HTR-8/SVneo (cell line): ENCODE measurements at regions not wholly inside any gene's neighbourhood (a gene's known extent, or its start where the extent isn't known, plus 50 kb on each side); places are given as distances from the start of the nearest gene placed in this dataset.

Experiments
- DNase-seq: peaks from one replicate; pipeline ENCODE4 v3.0.0; 2011; ENCODE audit warnings: low spot score, mixed read lengths; ENCODE audit not compliant: insufficient read length
- FAIRE-seq: peaks from 2 replicates; lab custom pipeline; 2011; peaks lifted over from hg19 to GRCh38; lab: Jason Lieb, UNC

DNA sequence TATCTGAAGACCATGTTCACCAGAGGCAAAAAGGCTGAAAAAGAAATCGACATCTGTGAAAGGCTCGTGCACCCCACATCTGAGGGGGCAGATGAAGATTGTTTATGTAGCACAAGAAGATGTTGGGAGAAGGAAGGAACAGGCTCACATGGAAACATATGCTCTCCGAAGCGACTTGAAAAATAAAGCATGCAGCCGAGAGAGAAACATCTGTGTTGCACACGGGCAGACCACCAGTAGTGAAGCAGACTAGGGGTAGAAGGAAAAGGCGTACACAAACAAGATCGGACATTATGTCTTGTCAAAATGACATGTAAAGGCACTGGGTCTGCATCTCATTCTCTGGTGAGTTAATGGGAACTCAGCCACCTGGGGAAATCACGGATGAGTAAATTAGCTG is 356.5 kb downstream of the ZIC4 start:
- DNase-seq (no peak), FAIRE-seq (no peak)

DNA sequence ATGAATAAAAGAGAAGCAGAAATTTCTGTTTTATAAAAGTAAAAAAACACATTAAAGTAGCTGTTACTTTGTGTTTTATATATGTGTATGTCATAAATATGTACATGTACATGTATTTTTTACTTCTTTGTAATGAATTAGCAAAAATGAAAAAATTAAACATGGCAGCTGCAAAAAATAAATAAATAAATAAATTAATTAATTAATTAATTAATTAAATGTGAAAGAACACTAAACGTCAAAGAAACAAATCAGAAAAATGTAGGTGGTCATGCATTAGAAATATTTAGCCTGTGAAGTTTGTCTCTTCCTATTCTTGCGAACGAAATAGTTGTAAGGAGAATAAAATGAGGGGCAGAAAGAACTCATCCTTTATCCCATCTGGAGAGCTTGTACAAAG is 357.0 kb downstream of the ZIC4 start:
- no peak for DNase-seq
- no peak for FAIRE-seq

DNA sequence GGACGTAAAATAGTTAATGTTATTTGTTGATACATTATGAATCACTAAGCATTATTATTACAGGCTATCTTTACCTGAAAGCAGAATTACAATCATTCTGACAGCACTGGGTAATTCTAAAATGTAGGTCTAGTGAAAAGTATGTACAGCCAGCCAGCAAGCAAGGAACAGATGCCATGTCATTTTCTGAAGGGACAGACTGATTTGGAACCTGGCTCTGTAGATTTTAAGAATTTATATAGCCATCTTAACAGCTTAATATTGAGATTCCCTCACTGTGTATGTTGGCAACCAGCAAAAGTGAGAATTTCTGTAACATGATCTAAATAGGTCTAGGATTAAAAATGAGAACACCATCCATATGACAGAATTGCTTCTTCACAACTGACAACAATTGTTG is 359.4 kb downstream of the ZIC4 start:
- no peak for DNase-seq
- no peak for FAIRE-seq

DNA sequence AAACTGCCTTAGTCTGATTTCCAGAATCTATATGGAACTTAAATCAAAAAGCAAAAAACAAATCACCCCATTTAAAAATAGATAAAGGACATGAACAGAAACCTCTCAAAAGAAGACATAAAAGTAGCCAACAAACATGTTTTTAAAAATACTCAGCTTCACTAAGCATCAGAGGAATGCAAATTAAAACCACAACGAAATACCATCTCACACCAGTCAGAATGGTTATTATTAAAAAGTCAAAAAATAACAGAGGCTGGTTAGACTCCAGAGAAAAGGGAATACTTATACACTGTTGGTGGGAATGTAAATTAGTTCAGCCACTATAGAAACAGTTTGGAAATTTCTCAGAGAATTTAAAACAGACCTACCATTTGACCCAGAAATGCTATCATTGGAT is 367.9 kb downstream of the ZIC4 start:
- no peak for FAIRE-seq

DNA sequence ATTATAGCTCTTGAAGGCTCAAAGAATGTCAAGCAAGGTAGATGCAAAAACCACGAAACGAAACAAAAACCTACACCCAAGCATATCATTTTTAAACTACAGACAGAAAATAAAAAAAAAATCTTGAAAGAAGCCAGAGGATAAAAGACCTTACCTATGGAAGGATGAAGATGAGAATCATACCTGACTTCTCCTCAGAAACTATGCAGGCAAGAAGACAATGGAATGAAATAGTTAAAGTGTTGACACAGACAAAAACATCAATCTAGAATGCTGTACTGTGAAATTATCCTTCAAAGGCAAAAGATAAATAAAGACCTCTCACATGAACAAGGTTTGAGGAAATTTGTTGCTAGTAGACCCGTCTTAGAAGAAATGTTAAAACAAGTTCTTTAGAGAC is 372.0 kb downstream of the ZIC4 start:
- no peak for DNase-seq
- FAIRE-seq: no peak

More for the DNA sequence above, 367.9 kb downstream of the ZIC4 start:
- DNase-seq: no peak

DNA sequence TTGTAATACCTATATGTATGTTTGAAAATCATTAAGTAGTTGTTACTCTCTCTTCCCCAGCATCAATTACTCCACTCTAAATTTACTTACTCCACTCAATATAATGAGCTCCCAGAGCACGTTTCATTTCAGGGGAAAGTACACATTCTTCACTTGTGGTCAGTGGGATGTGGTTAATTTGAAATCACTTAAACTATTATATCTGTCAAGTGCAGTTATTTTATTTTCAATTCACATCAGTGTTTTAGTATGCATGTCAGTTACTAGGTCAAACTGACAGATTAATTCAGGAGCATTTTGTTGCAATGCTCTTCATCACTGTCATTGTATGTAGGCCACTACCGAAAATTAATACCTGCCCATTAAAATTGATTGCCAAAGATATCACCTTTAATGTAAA is 376.1 kb downstream of the ZIC4 start:
- DNase-seq (no peak), FAIRE-seq (no peak)

DNA sequence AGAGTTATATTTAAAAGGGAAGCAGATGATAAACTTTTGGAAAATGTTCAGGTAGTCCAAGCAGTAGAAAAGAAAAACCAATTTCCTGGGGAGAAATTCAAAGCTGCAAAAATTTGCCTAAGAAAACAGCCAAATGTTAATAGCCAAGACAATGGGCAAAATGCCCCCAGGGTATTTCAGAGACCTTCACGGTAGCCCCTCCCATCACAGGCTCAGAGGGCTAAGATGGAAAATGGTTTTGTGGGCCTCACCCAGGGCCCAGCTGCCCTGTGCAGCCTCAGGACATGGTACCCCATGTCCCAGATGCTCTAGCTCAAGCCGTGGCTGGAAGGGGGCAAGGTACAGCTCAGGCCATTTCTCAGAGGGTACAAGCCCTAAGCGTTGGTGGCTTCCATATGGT is 391.0 kb downstream of the ZIC4 start:
- FAIRE-seq (no peak), DNase-seq (no peak)

DNA sequence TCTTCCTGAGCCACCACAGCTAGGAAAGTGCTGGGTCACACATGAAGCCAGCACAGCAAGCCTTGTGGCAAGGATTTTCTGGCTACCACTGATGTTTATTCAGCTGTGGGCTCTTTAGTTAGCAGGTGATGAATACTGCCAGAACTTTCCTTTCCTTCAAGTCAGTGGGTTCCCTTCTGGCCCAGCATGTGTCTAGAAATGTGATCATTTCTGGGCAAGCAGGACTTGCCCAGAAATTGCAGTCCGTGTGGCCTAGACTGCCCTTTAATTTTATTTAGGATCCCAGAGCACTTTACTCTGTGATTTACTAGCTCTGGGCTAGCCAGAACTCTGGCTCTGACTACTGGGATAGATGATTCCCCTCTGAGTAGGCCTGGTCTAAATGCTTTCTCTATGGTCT is 397.5 kb downstream of the ZIC4 start:
- no peak for FAIRE-seq
- no peak for DNase-seq

DNA sequence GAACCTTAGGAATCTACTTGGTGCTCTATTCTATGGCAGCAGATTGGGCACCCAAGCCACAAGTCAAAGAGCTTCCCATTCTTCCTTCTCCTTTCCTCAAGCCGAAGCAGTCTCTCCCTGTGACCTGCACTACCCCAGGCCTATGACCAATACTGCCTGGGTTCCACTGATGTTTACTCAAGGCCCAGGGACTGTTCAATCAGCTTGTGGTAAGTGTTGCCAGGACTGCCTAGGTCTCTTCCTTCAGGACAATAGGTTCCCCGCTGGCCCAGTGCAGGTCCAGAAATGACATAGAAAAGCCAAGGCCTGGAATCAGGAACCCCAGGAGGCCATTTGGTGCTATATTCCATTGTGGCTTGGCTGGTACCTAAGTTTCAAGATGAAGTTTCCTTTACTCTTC is 397.9 kb downstream of the ZIC4 start:
- DNase-seq (no peak), FAIRE-seq (no peak)

DNA sequence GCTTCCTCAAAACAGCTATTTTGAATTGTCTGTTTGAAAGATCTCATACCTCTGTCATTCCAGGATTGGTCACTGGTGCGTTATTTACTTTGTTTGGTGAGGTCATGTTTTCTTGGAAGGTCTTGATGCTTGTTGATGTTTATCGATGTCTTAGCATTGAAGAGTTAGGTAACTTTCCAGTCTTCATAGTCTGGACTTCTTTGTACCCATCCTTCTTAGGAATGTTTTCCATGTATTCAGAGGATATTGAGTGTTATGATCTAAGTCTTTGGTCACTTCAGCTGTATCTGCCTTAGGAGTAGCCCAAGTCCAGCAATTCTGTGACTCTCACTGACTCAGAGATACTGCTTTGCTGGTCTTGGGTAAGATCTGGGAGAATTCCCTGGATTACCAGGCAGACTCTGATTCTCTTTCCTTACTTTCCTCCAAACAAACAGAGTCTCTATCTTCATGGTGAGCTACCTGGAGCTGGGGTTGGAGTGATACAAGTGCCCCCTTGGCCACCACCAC is 398.6 kb downstream of the ZIC4 start:
- FAIRE-seq (no peak), DNase-seq (no peak)

DNA sequence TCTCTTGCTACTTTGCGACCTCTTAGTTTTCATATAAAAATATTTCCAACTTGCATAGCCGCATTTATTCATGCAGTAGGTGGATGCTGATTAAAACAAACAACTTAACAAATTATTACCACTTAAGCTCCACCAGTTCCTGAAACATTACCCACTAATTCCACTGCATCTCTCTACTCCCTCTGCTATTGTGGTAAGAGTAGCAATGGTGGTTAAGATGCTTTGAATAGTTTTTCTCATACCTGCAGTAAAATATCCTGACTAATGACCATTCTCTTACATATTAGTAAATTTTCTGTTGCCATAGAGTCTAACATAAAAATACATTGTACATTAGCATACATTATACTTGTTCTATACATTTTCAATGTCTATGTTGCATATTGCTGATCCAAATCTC is 397.6 kb upstream of the PLSCR5 start:
- FAIRE-seq: no peak
- no peak for DNase-seq

DNA sequence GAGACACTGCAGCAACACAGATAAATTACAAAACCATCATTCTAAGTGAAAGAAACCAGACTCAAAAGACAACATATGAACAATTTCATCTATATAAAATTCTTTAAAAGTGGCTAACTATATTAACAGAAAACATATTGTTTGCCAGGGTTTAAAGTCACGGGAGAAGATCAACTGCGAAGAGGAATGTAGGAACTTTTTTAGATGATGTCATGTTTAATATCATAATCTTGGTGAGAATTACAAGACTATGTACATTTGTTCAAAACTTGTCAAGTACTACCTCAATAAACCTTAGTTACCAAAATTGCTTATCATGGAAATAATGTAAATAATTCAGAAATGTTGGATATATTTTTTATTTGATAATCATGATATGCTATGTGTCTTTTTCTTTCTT is 395.1 kb upstream of the PLSCR5 start:
- FAIRE-seq (no peak), DNase-seq (no peak)

DNA sequence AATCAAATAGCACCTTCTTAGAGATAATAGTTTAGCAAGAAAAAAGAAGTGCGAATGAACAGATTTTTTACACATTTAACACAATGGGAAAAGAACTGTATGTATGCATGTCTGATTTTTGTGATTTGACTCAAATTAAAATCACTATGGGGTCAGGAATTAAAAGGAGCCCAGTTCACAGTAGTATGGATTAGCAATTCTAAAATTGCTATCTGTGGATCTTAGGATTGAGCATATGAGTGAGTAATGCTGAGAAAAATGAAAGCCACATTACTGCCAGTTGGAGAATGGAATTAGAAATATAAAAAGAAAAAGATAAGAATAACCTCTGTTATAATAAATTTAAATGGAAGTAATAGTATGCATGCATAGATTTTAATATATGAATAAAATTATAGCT is 386.8 kb upstream of the PLSCR5 start:
- no peak for FAIRE-seq
- DNase-seq: no peak

DNA sequence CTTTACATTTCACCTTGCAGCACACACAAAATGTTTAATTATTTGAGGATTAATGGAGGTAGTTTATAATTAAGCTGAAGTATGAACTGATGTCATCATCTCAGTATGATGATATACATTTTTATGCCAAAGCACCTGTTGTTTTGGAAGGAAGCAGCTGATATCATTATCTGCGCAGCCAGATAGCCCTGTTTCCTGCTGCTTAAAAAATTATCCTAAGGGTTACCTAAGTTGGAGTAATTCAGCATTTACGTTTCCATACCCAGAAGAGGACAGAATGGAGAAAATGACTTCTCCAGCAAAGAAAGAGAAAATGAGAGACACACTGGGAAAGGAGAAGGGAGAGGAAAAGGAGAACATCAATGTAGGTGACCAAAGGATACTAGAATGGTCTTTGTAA is 370.3 kb upstream of the PLSCR5 start:
- DNase-seq (no peak), FAIRE-seq (no peak)

DNA sequence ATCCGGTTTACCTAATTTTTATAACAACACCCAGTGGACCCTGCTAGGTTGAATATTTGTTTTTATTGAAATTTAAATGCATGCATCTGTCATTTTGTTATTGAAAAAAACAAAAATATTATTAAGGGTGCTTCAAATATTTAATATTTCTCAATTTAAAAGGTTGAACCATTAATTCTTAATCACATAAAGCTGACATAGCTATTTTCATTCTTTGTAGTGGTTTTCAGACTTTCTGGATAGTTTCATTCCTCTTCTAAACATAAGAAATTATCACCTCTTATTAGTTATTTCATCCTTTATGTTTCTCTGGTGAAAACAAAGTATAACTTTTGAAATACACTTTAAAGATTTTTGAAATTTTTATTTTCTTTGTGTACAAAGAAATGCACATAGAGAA is 369.9 kb upstream of the PLSCR5 start:
- FAIRE-seq (no peak), DNase-seq (no peak)

DNA sequence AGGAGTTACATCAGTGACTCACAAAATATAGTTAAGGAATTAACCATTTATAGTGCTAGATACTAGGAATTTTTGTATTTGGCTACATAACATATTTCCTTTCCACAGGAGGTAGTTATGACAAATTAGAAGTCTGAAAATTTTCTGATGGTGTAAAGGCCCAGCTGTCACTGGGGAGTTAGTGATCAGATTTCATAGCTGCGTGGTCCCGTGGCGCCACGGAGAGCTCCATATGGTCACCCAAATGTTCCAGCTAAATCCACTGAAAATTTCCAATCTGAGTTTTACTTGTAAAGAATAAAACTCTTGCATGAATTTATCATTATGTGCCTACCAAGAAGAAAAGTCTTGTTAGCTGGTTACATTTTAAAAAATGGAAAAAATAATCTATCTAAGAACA is 368.9 kb upstream of the PLSCR5 start:
- FAIRE-seq (no peak), DNase-seq (no peak)

DNA sequence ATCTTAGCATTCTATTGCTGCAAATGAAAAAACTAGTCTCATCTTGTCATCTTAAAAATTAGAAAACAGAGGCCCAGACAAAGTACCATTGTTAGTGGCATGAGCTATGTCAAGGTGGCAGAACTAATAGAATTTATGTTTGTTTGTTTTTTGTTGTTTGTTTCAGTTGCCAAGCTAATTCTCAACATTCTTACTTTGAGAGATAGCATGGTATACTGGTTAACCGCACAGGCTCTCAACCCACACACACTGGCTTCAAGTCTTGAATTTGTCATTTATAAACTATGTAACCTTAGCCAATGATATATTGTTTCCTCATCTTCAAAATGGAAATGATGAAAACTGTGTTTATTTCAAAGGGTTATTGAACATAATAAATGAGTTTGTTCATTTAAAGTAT is 367.6 kb upstream of the PLSCR5 start:
- DNase-seq: no peak

DNA sequence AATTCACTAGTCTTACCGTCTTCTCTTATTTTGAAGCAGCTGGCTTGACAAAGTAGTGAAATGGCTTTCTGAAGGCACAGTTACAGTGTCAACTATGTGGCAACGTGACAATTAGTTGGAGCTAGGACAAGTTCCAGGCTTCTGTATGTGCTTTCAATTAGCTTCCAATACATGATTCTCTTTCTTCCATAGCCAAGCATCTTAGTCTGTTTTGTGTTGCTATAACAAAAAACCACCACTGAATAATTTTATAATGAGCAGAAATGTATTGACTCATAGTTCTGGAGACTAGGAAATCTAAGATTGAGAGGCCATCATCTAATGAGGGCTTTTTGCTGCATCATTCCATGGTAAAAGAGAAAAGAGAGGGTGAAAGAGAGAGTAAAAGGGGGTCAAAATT is 365.1 kb upstream of the PLSCR5 start:
- FAIRE-seq (no peak), DNase-seq (no peak)

More for the DNA sequence above, 367.6 kb upstream of the PLSCR5 start:
- no peak for FAIRE-seq

DNA sequence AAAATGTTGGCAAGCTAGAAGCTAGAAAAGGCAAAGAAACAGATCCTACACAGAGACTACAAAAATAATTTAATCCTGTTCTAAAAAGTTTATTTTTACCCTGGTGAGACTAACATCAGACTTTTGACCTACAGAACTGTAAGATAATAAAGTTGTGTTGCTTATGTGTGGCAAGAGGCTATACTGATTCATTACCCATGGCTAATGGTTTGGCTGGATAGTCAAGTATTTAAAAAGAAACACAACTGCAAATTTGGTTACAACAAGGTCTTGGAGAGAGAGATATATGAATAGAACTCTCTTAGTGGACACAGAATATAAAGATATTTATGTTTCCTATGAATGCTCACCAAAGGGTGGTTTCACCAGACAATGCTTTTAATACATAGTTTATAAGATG is 364.2 kb upstream of the PLSCR5 start:
- no peak for DNase-seq
- FAIRE-seq: no peak

DNA sequence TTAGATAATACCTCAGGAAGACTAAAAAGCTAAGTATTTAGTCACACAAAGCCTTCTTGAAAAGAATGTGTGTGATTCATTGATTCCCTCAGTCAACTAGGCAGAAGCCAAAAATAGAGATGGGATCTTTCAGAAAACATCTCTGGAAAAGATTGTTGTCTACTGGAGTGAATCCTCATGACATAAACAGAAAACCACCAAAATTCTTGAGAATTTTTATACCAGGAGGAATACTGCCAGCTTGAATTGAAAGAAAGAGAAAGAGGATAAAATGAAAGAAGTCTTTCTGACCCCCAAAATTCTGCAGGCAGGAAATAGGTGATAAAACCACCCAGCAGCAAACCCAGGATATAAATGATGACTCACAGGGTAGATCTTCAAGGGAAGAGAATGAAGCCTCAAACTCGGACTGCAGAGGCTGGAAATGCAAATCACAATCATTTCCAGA is 363.1 kb upstream of the PLSCR5 start:
- FAIRE-seq: no peak
- DNase-seq: peak; percentile 25

DNA sequence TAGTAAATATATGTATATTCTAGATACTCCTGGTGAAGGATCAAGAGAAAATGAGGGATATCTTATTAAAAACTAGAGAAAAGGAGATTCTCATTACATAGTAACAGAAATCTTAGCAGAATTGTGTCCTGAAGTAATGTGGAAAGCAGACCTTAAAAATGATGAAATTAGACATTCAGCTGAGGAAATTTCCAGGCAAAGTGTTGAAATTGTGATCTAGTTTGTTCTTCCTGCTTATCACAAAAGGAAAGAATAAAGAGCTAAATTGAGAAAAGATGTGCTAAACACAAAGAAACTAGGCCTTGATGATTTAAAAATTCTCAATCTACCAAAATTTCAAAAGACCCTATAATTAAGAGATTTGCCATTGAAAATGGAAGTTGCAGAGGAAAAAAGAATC is 362.6 kb upstream of the PLSCR5 start:
- FAIRE-seq (no peak), DNase-seq (no peak)

DNA sequence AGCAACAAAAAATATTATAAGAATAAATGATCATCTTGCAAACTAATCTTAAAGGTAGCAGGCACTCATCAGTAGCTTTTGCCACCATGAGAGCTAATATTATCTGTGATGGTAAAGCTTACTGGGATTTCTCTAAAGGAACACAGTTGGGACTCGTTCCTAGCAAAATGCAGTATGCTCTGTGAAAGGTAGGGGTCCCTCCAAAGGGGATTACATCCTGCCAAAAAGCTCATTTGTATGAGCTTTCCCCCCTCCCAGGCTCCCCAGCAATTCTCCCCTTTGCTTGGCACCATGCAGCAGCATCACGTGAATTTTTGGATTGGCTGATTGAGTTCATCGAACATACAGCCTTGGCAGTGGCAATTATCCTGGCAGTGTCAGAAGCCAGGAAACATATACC is 361.0 kb upstream of the PLSCR5 start:
- DNase-seq (no peak), FAIRE-seq (no peak)

DNA sequence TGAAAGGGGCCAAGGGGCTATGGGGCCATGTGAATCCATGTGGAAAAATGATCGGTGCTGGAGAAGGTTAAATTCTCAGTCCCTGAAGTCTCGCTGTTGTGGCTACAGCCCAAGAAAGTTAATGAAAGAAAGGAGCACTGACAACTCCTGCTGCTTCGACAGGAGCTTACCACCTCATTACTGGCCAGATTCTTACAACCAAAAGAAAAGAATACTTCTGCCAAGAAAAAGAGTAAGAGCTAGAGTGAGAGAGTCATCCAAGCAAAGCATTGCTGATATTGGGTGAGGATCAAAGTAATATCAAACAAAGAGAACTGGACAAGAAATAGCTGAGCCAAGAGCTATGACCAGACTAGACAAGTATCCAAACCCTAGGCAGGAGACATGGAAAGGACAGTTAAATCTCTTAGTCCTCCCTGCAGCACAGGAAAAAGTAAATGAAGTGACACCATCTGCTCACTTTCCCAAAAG is 348.4 kb upstream of the PLSCR5 start:
- no peak for DNase-seq
- FAIRE-seq: no peak
